ENCODE measurements at regions not wholly inside any gene's neighbourhood (a gene's known extent, or its start where the extent isn't known, plus 50 kb on each side); places are given as distances from the start of the nearest gene placed in this dataset.

DNA sequence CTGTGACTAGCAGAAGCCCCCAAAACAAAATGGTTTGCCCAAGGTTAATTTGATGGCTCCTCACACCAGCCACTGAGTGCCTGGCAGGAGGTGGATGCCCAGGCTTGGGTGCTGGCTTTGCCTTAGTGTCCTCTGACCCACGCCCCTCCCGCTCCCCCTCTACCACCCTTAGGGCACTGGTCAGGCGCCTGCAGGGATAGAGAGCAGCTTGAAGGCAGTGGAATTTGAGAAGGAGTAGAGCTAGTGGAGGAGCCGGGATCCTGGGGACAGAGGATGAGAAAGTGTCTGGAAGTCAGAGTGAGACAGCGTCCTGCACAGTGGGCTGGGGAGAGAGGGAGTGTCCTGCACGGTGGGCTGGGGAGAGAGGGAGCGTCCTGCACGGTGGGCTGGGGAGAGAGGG lies 139.4 kb downstream of the DNAJB6 start:
- TF ChIP-seq CTBP1 (IDR thresholded peaks at IDR 0.05; ENCODE audit: borderline replicate concordance) = no peak
- TF ChIP-seq ZNF384 (IDR thresholded peaks at IDR 0.05) = no peak
- TF ChIP-seq BHLHE40 (IDR thresholded peaks at IDR 0.05; ENCODE audit: borderline replicate concordance) = no peak
